ENCODE measurements at regions not wholly inside any gene's neighbourhood (a gene's known extent, or its start where the extent isn't known, plus 50 kb on each side); places are given as distances from the start of the nearest gene placed in this dataset.

DNA sequence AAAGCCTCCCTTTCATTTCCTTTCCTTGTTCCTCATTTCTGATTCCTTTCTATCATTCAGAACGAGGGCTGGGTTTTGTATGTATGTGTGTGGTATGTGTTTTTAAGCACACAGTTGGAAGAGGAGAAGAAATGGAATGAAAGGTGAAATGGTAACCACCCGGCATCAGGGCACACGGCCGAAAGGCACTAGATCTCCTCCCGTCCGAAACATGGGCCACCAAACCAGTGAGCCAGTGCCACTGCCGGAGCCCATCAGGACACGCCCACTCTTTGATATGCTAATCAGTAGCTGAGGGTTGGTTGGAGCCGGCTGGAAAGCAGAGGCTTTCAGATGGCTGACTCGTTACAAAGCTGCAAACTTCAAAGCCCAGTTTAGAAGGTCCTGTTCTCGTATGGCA is 228.6 kb upstream of the JARID2 start:
- Histone ChIP-seq H2BK15ac (ENCODE audit: low read depth, poor library complexity, severe bottlenecking) (no peak overlapping the region), H2BK5ac (ENCODE audit: low read depth, low read length, poor library complexity, severe bottlenecking) (no peak overlapping the region), H3K4me1 (ENCODE audit: control insufficient read depth, insufficient read depth, low read depth, low read length) (no peaks in the 10 kb centered on the region), H2BK120ac (ENCODE audit: low read depth, low read length) (no peak overlapping the region), H3K9me3 (ENCODE audit: control insufficient read depth, low read length) (no peaks in the 10 kb centered on the region), H3K23ac (ENCODE audit: low read length in 2 of 2) (peak overlapping the region in 1 of 2 experiments; percentile 67), H3K18ac (ENCODE audit: low read depth in 1 of 2, low read length in 2 of 2) (no peak overlapping the region), H4K91ac (ENCODE audit: low read length) (no peak overlapping the region), H2BK12ac (ENCODE audit: low read length in 2 of 2) (no peak overlapping the region), H3K14ac (ENCODE audit: low read length in 2 of 2) (no peak overlapping the region), H3K4me3 (ENCODE audit: insufficient read depth in 1 of 2, low read depth in 1 of 2, low read length in 2 of 2) (peak overlapping the region in 1 of 2 experiments; percentile 35), H3K4ac (ENCODE audit: low read depth in 1 of 2, low read length in 2 of 2) (no peak overlapping the region), H3K27me3 (ENCODE audit: control insufficient read depth in 1 of 2, insufficient read depth in 1 of 2, low read length in 2 of 2) (no peaks in the 10 kb centered on the region), H2AFZ (ENCODE audit: low read depth, low read length) (no peak overlapping the region), H4K8ac (ENCODE audit: low read length) (no peak overlapping the region), H3K36me3 (ENCODE audit: control insufficient read depth in 1 of 2, insufficient read depth in 2 of 2, low read depth in 1 of 2, low read length in 2 of 2) (no peaks in the 10 kb centered on the region), H3K9ac (ENCODE audit: low read length) (no peak overlapping the region), H2AK5ac (ENCODE audit: low read length, severe bottlenecking) (no peak overlapping the region), H3K79me1 (replicated peaks; ENCODE audit: low read length, poor library complexity, severe bottlenecking) (no peaks in the 10 kb centered on the region), H3K4me2 (ENCODE audit: low read length, poor library complexity, severe bottlenecking) (no peak overlapping the region), H3K27ac (ENCODE audit: low read length, poor library complexity, severe bottlenecking) (no peak overlapping the region)
- no peak for DNase-seq
- WGBS = 55% methylated on average over 11 of the region's 11 CpGs

- H3K9me3 ChIP-seq (ENCODE audit: control insufficient read depth, low read length) = no peaks in the 10 kb centered on the region
- no peaks in the 10 kb centered on the region for H3K27me3 ChIP-seq (ENCODE audit: control insufficient read depth in 1 of 2, insufficient read depth in 1 of 2, low read length in 2 of 2)
- no peak overlapping the region for H3K9ac ChIP-seq (ENCODE audit: low read length)
- H2AFZ ChIP-seq (ENCODE audit: low read depth, low read length) = no peak overlapping the region
- H3K4ac ChIP-seq (ENCODE audit: low read depth in 1 of 2, low read length in 2 of 2) = no peak overlapping the region
- H3K36me3 ChIP-seq (ENCODE audit: control insufficient read depth in 1 of 2, insufficient read depth in 2 of 2, low read depth in 1 of 2, low read length in 2 of 2) = no peaks in the 10 kb centered on the region
- H2BK15ac ChIP-seq (ENCODE audit: low read depth, poor library complexity, severe bottlenecking) = no peak overlapping the region
- H3K4me1 ChIP-seq (ENCODE audit: control insufficient read depth, insufficient read depth, low read depth, low read length) = no peaks in the 10 kb centered on the region
- no peak overlapping the region for H3K4me2 ChIP-seq (ENCODE audit: low read length, poor library complexity, severe bottlenecking)
- H3K79me1 ChIP-seq (replicated peaks; ENCODE audit: low read length, poor library complexity, severe bottlenecking) = no peaks in the 10 kb centered on the region
- no peak overlapping the region for H4K91ac ChIP-seq (ENCODE audit: low read length)
- no peak overlapping the region for H3K27ac ChIP-seq (ENCODE audit: low read length, poor library complexity, severe bottlenecking)
- no peak overlapping the region for H2BK120ac ChIP-seq (ENCODE audit: low read depth, low read length)
- H3K18ac ChIP-seq (ENCODE audit: low read depth in 1 of 2, low read length in 2 of 2) = no peak overlapping the region
- H2AK5ac ChIP-seq (ENCODE audit: low read length, severe bottlenecking) = no peak overlapping the region
- WGBS = over 99% methylated on average over 9 of the region's 9 CpGs
- no peak overlapping the region for H3K23ac ChIP-seq (ENCODE audit: low read length in 2 of 2)
- H3K14ac ChIP-seq (ENCODE audit: low read length in 2 of 2) = no peak overlapping the region
- peak overlapping the region in 1 of 2 experiments; percentile 35 for H3K4me3 ChIP-seq (ENCODE audit: insufficient read depth in 1 of 2, low read depth in 1 of 2, low read length in 2 of 2)
- DNase-seq = no peak
- no peak overlapping the region for H2BK12ac ChIP-seq (ENCODE audit: low read length in 2 of 2)
- H4K8ac ChIP-seq (ENCODE audit: low read length) = no peak overlapping the region
- H2BK5ac ChIP-seq (ENCODE audit: low read depth, low read length, poor library complexity, severe bottlenecking) = no peak overlapping the region
Measured at GRCh38 chr6:15017803-15018202, 228.1 kb upstream of the JARID2 start.

DNA sequence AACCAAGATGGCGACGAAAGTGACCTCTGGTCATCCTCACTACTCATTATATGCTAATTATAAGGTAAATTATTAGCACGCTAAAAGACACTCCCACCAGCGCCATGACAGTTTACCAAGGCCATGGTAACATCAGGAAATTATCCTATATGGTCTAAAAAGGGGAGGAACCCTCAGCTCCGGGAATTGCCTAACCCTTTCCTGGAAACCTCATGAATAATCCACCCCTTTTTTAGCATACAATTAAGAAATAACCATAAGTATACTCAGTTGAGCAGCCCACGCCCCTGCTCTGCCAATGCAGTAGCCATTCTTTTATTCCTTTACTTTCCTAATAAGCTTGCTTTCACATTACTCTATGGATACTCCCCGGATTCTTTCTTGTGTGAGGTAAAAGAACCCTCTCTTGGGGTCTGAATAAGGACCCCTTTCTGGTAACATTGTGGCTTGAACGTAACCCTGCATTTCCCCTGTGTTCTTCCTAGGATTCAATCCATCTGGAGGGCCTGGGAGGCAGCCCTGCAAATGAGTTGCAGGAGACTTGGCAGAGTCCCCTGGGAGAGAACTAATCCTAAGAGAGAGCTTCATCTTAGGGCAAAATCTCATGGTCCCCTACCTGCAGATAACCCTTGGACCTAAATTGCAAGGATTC is 225.6 kb upstream of the JARID2 start:
- no peaks in the 10 kb centered on the region for H3K9me3 ChIP-seq (ENCODE audit: control insufficient read depth, low read length)
- no peak overlapping the region for H4K8ac ChIP-seq (ENCODE audit: low read length)
- no peaks in the 10 kb centered on the region for H3K79me1 ChIP-seq (replicated peaks; ENCODE audit: low read length, poor library complexity, severe bottlenecking)
- H2BK12ac ChIP-seq (ENCODE audit: low read length in 2 of 2) = no peak overlapping the region
- H3K14ac ChIP-seq (ENCODE audit: low read length in 2 of 2) = no peak overlapping the region
- no peaks in the 10 kb centered on the region for H3K36me3 ChIP-seq (ENCODE audit: control insufficient read depth in 1 of 2, insufficient read depth in 2 of 2, low read depth in 1 of 2, low read length in 2 of 2)
- no peak overlapping the region for H3K4me3 ChIP-seq (ENCODE audit: insufficient read depth in 1 of 2, low read depth in 1 of 2, low read length in 2 of 2)
- no peak overlapping the region for H2BK5ac ChIP-seq (ENCODE audit: low read depth, low read length, poor library complexity, severe bottlenecking)
- no peak overlapping the region for H4K91ac ChIP-seq (ENCODE audit: low read length)
- H3K27me3 ChIP-seq (ENCODE audit: control insufficient read depth in 1 of 2, insufficient read depth in 1 of 2, low read length in 2 of 2) = no peaks in the 10 kb centered on the region
- no peaks in the 10 kb centered on the region for H3K4me1 ChIP-seq (ENCODE audit: control insufficient read depth, insufficient read depth, low read depth, low read length)
- no peak overlapping the region for H2BK15ac ChIP-seq (ENCODE audit: low read depth, poor library complexity, severe bottlenecking)
- H3K9ac ChIP-seq (ENCODE audit: low read length) = no peak overlapping the region
- no peak overlapping the region for H2AK5ac ChIP-seq (ENCODE audit: low read length, severe bottlenecking)
- no peak overlapping the region for H3K27ac ChIP-seq (ENCODE audit: low read length, poor library complexity, severe bottlenecking)
- WGBS = 96% methylated on average over 6 of the region's 8 CpGs
- no peak overlapping the region for H3K18ac ChIP-seq (ENCODE audit: low read depth in 1 of 2, low read length in 2 of 2)
- no peak overlapping the region for H3K4ac ChIP-seq (ENCODE audit: low read depth in 1 of 2, low read length in 2 of 2)
- DNase-seq = no peak
- H3K23ac ChIP-seq (ENCODE audit: low read length in 2 of 2) = no peak overlapping the region
- no peak overlapping the region for H3K4me2 ChIP-seq (ENCODE audit: low read length, poor library complexity, severe bottlenecking)
- no peak overlapping the region for H2AFZ ChIP-seq (ENCODE audit: low read depth, low read length)
- no peak overlapping the region for H2BK120ac ChIP-seq (ENCODE audit: low read depth, low read length)

DNA sequence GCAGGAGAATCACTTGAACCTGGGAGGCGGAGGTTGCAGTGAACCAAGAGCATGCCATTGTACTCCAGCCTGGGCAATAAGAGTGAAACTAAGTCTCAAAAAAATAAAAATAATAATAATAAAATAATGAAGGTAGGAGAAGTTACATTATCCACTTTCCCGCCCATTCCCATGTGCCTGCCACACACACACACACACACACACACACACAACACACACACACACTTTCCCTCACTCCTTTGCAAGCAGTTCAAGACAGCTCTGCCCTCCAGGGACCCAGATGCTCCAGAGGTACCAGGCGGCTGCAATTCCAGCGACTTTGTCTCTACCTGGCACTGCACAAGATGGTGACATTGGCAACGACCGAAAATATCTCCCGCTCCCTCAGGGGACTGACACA is 224.8 kb upstream of the JARID2 start:
- Histone ChIP-seq H3K4me2 (ENCODE audit: low read length, poor library complexity, severe bottlenecking) (no peak overlapping the region), H3K27me3 (ENCODE audit: control insufficient read depth in 1 of 2, insufficient read depth in 1 of 2, low read length in 2 of 2) (no peaks in the 10 kb centered on the region), H3K14ac (ENCODE audit: low read length in 2 of 2) (no peak overlapping the region), H3K23ac (ENCODE audit: low read length in 2 of 2) (no peak overlapping the region), H3K4ac (ENCODE audit: low read depth in 1 of 2, low read length in 2 of 2) (no peak overlapping the region), H4K8ac (ENCODE audit: low read length) (no peak overlapping the region), H2BK12ac (ENCODE audit: low read length in 2 of 2) (no peak overlapping the region), H2AK5ac (ENCODE audit: low read length, severe bottlenecking) (no peak overlapping the region), H3K4me1 (ENCODE audit: control insufficient read depth, insufficient read depth, low read depth, low read length) (no peaks in the 10 kb centered on the region), H3K36me3 (ENCODE audit: control insufficient read depth in 1 of 2, insufficient read depth in 2 of 2, low read depth in 1 of 2, low read length in 2 of 2) (no peaks in the 10 kb centered on the region), H3K4me3 (ENCODE audit: insufficient read depth in 1 of 2, low read depth in 1 of 2, low read length in 2 of 2) (no peak overlapping the region), H2BK120ac (ENCODE audit: low read depth, low read length) (no peak overlapping the region), H3K18ac (ENCODE audit: low read depth in 1 of 2, low read length in 2 of 2) (no peak overlapping the region), H3K79me1 (replicated peaks; ENCODE audit: low read length, poor library complexity, severe bottlenecking) (no peaks in the 10 kb centered on the region), H2AFZ (ENCODE audit: low read depth, low read length) (no peak overlapping the region), H2BK15ac (ENCODE audit: low read depth, poor library complexity, severe bottlenecking) (no peak overlapping the region), H2BK5ac (ENCODE audit: low read depth, low read length, poor library complexity, severe bottlenecking) (no peak overlapping the region), H3K9me3 (ENCODE audit: control insufficient read depth, low read length) (no peaks in the 10 kb centered on the region), H3K9ac (ENCODE audit: low read length) (no peak overlapping the region), H3K27ac (ENCODE audit: low read length, poor library complexity, severe bottlenecking) (no peak overlapping the region), H4K91ac (ENCODE audit: low read length) (no peak overlapping the region)
- 90% methylated on average over 7 of the region's 7 CpGs for WGBS
- DNase-seq = no peak

Data from mesenchymal stem cell (in vitro differentiated cells and primary cell).